Peyer's patch (tissue), 4 donors: ENCODE measurements at regions not wholly inside any gene's neighbourhood (a gene's known extent, or its start where the extent isn't known, plus 50 kb on each side); places are given as distances from the start of the nearest gene placed in this dataset.

Source experiments
- CTCF ChIP-seq, 6 experiments: fragments of 450-650 bp in 4 of 6; fragments of 200-600 bp in 2 of 6; sonication (generic) in 1 of 6; IDR thresholded peaks; one replicate each; pipeline ENCODE4 v1.5.1; 2017 to 2019; ENCODE audit warnings: antibody characterized with exemption in 6 of 6, mild to moderate bottlenecking in 3 of 6, moderate library complexity in 1 of 6
- POLR2A ChIP-seq, 2 donors: fragments of 450-650 bp; IDR thresholded peaks; one replicate each; pipeline ENCODE4 v1.5.1; 2017; ENCODE audit warnings: antibody characterized with exemption in 2 of 2, mild to moderate bottlenecking in 2 of 2, moderate library complexity in 2 of 2

- TF ChIP-seq POLR2A (IDR thresholded peaks at IDR 0.05), result no peak
- no peak for TF ChIP-seq CTCF (IDR thresholded peaks at IDR 0.05)
Measured at GRCh38 chr6:87873556-87873955, 171.5 kb upstream of the AKIRIN2 start.
